Mesendoderm (in vitro differentiated cells): ENCODE measurements at regions not wholly inside any gene's neighbourhood (a gene's known extent, or its start where the extent isn't known, plus 50 kb on each side); places are given as distances from the start of the nearest gene placed in this dataset.

Source experiments
- DNase-seq: peaks from one replicate; pipeline ENCODE4 v3.0.0; 2013
- H2AK5ac ChIP-seq: 2 replicates; pipeline ENCODE4 v1.6.1; 2013; ENCODE audit warnings: low read length, inconsistent platforms
- H2BK120ac ChIP-seq: 2 replicates; pipeline ENCODE4 v1.6.1; 2013; ENCODE audit warnings: low read depth, mild to moderate bottlenecking, low read length, moderate library complexity, mixed read lengths
- H2BK15ac ChIP-seq: replicated peaks from 2 replicates; pipeline ENCODE4 v1.6.1; 2013; ENCODE audit warnings: low read depth, mild to moderate bottlenecking, moderate library complexity
- H2BK5ac ChIP-seq: 2 replicates; pipeline ENCODE4 v1.6.1; 2013; ENCODE audit warnings: low read length, inconsistent platforms
- H3K18ac ChIP-seq: 2 replicates; pipeline ENCODE4 v1.6.1; 2013; ENCODE audit warnings: mild to moderate bottlenecking, low read length, mixed read lengths
- H3K23ac ChIP-seq: one replicate; pipeline ENCODE4 v1.6.1; 2013; ENCODE audit warnings: low read length
- H3K27ac ChIP-seq: 2 replicates; pipeline ENCODE4 v1.5.1; 2013; ENCODE audit warnings: low read depth, mild to moderate bottlenecking, inconsistent platforms, low read length, moderate library complexity
- H3K27me3 ChIP-seq: 2 replicates; pipeline ENCODE4 v1.6.1; 2013; ENCODE audit warnings: low read length, control low read depth, mild to moderate bottlenecking, inconsistent platforms; ENCODE audit not compliant: insufficient read depth, poor library complexity
- H3K36me3 ChIP-seq: 2 replicates; pipeline ENCODE4 v1.6.1; 2013; ENCODE audit warnings: low read length, inconsistent platforms; ENCODE audit not compliant: control insufficient read depth, insufficient read depth
- H3K4ac ChIP-seq: one replicate; pipeline ENCODE4 v1.6.1; 2013; ENCODE audit warnings: low read depth, mild to moderate bottlenecking, low read length, moderate library complexity
- H3K4me1 ChIP-seq: 2 replicates; pipeline ENCODE4 v1.6.1; 2013; ENCODE audit warnings: low read depth, low read length, inconsistent platforms; ENCODE audit not compliant: control insufficient read depth
- H3K4me2 ChIP-seq: 2 replicates; pipeline ENCODE4 v1.6.1; 2013; ENCODE audit warnings: low read length
- H3K4me3 ChIP-seq: 2 replicates; pipeline ENCODE4 v1.5.1; 2013; ENCODE audit warnings: mild to moderate bottlenecking, low read length
- H3K56ac ChIP-seq: one replicate; pipeline ENCODE4 v1.6.1; 2013; ENCODE audit warnings: low read length
- H3K79me1 ChIP-seq: 2 replicates; pipeline ENCODE4 v1.6.1; 2013; ENCODE audit warnings: low read length, inconsistent platforms
- H3K79me2 ChIP-seq: 2 replicates; pipeline ENCODE4 v1.6.1; 2013; ENCODE audit warnings: mild to moderate bottlenecking, low read length; ENCODE audit not compliant: control insufficient read depth, insufficient read depth
- H3K9ac ChIP-seq: 2 replicates; pipeline ENCODE4 v1.6.1; 2013; ENCODE audit warnings: low read length, inconsistent platforms
- H4K5ac ChIP-seq: one replicate; pipeline ENCODE4 v1.6.1; 2013; ENCODE audit warnings: low read length
- H4K8ac ChIP-seq: one replicate; pipeline ENCODE4 v1.6.1; 2013; ENCODE audit warnings: low read depth, mild to moderate bottlenecking, control low read depth, low read length, moderate library complexity
- WGBS: extraction: QIAGEN DNeasy Blood & Tissue Kit; methylation state at CpG from one replicate; pipeline ENCODE4 v1.1.7; 2013; ENCODE audit warnings: low lambda C conversion rate, missing lambda C conversion rate; ENCODE audit not compliant: insufficient coverage; ENCODE audit errors: extremely low coverage; 5-methylcytosine and 5-hydroxymethylcytosine counted together

- H3K9ac ChIP-seq: no peak overlapping the region
- H3K56ac ChIP-seq: no peak overlapping the region
- no peak overlapping the region for H2BK5ac ChIP-seq
- H3K79me2 ChIP-seq: no peaks in the 10 kb centered on the region
- H4K8ac ChIP-seq: no peak overlapping the region
- DNase-seq: peak; percentile 59
- H3K79me1 ChIP-seq: no peaks in the 10 kb centered on the region
- H3K27me3 ChIP-seq: no peaks in the 10 kb centered on the region
- WGBS: no CpG with 5 or more reads among the region's 37 CpGs
- H3K4me1 ChIP-seq: no peaks in the 10 kb centered on the region
- H4K5ac ChIP-seq: no peak overlapping the region
- no peak overlapping the region for H3K4me2 ChIP-seq
- no peaks in the 10 kb centered on the region for H3K36me3 ChIP-seq
- H2BK120ac ChIP-seq: no peak overlapping the region
- no peak overlapping the region for H3K27ac ChIP-seq
- H3K23ac ChIP-seq: no peak overlapping the region
- no peak overlapping the region for H2BK15ac ChIP-seq
- no peak overlapping the region for H2AK5ac ChIP-seq
- no peak overlapping the region for H3K4me3 ChIP-seq
- H3K4ac ChIP-seq: no peak overlapping the region
- no peak overlapping the region for H3K18ac ChIP-seq
Measured at GRCh38 chr2:128734521-128735295, 416.0 kb upstream of the HS6ST1 start.

DNA sequence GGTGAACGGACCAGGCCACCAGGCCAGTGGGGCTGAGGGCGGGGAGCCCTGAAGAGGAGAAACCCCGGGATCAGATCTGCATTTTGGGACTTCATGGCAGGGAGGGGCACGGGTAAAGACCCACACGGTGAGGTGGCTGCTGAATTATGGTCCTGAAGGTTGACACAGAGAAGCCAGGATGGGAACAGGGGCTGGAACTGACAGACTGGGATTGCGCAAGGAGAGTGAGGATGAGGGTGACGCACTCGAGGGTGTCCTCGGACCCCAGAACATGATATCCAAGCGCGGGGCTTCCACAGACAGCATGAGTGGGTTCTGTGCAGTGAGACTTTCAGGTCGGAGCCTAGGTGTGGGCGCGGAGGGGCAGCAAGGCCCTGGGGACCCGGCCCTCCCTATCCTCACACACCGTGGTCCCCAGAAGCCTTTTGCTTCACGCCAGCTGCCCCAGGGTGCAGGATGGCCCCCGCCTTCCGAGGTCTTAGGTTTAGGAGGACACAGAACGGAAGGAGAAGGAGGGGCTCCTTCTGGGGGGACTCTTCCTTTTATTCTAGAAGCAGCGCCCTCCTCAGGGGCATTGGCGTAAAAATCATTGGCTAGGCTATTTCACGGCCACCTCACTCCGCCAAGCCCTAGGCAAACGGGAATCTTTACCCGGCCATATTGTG lies 416.8 kb upstream of the HS6ST1 start:
- Histone ChIP-seq H4K8ac (no peak overlapping the region), H2AK5ac (no peak overlapping the region), H3K27me3 (no peaks in the 10 kb centered on the region), H3K4ac (no peak overlapping the region), H2BK5ac (no peak overlapping the region), H3K79me2 (no peaks in the 10 kb centered on the region), H3K4me2 (no peak overlapping the region), H3K23ac (no peak overlapping the region), H3K27ac (no peak overlapping the region), H3K56ac (no peak overlapping the region), H3K79me1 (no peaks in the 10 kb centered on the region), H3K4me1 (no peaks in the 10 kb centered on the region), H2BK15ac (no peak overlapping the region), H4K5ac (no peak overlapping the region), H3K18ac (no peak overlapping the region), H3K4me3 (no peak overlapping the region), H2BK120ac (no peak overlapping the region), H3K36me3 (no peaks in the 10 kb centered on the region), H3K9ac (no peak overlapping the region)
- DNase-seq: peak; percentile 22
- WGBS: no CpG with 5 or more reads among the region's 26 CpGs

DNA sequence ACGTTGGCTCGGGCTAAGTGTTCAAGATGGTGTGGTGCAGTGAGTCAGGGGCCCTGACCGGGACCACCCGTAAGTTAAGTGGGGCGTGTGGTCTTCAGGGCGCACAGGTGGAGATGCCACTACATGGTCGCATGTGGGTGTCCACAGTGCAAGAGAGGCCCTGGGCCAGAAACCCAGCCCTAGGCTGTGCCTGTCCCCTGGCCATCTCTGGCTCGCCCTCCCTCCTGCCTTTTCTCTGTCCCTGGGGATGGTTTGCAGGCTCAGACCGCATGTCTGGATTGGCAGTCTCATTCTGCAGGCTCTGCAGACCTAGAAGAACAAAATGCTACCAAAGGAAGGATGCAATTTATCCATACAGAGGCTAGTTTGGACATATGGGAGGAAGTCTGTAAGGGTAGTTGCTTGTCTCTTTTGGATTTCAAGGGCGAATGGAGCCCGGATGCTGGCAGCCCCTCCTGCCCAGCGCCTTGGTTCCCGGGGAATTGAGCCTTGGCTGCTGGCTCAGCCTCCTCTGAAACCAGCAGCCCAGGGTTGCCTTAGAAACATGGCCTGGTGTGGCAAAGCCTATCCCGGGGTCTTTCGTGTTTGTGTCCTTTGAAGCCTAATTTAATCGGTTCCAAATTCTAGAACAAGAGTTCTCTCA lies 417.5 kb upstream of the HS6ST1 start:
- H3K9ac ChIP-seq: no peak overlapping the region
- no peak overlapping the region for H4K5ac ChIP-seq
- no peak overlapping the region for H3K27ac ChIP-seq
- no peak overlapping the region for H4K8ac ChIP-seq
- H3K36me3 ChIP-seq: no peaks in the 10 kb centered on the region
- H3K23ac ChIP-seq: no peak overlapping the region
- H3K18ac ChIP-seq: no peak overlapping the region
- no peak overlapping the region for H3K56ac ChIP-seq
- H3K4me3 ChIP-seq: no peak overlapping the region
- no peaks in the 10 kb centered on the region for H3K79me2 ChIP-seq
- no peak overlapping the region for H3K4me2 ChIP-seq
- H2BK15ac ChIP-seq: no peak overlapping the region
- no peaks in the 10 kb centered on the region for H3K79me1 ChIP-seq
- WGBS: no CpG with 5 or more reads among the region's 16 CpGs
- H3K4me1 ChIP-seq: no peaks in the 10 kb centered on the region
- no peak overlapping the region for H2BK120ac ChIP-seq
- no peaks in the 10 kb centered on the region for H3K27me3 ChIP-seq
- H2BK5ac ChIP-seq: no peak overlapping the region
- no peak for DNase-seq
- no peak overlapping the region for H2AK5ac ChIP-seq
- H3K4ac ChIP-seq: no peak overlapping the region

- peak; percentile 86 for DNase-seq
- Histone ChIP-seq H3K79me2 (no peaks in the 10 kb centered on the region), H3K79me1 (no peaks in the 10 kb centered on the region), H3K4me1 (no peaks in the 10 kb centered on the region), H3K4me2 (no peak overlapping the region), H2BK5ac (no peak overlapping the region), H3K56ac (peak overlapping the region; percentile 42), H4K5ac (no peak overlapping the region), H3K27me3 (no peaks in the 10 kb centered on the region), H3K4me3 (no peak overlapping the region), H2AK5ac (no peak overlapping the region), H3K23ac (no peak overlapping the region), H3K27ac (no peak overlapping the region), H2BK120ac (no peak overlapping the region), H3K18ac (peak overlapping the region; percentile 5), H3K9ac (peak overlapping the region; percentile 20), H3K4ac (no peak overlapping the region), H2BK15ac (no peak overlapping the region), H3K36me3 (no peaks in the 10 kb centered on the region), H4K8ac (no peak overlapping the region)
- WGBS: no CpG with 5 or more reads among the region's 71 CpGs
Measured at GRCh38 chr2:128736689-128737545, 418.2 kb upstream of the HS6ST1 start.

GRCh38 chr2:128737546-128737826 lies 418.8 kb upstream of the HS6ST1 start:
- H4K5ac ChIP-seq: no peak overlapping the region
- no peak overlapping the region for H3K4ac ChIP-seq
- H2BK120ac ChIP-seq: no peak overlapping the region
- no peaks in the 10 kb centered on the region for H3K79me2 ChIP-seq
- no peak overlapping the region for H3K4me3 ChIP-seq
- no peaks in the 10 kb centered on the region for H3K27me3 ChIP-seq
- H3K23ac ChIP-seq: no peak overlapping the region
- H3K4me1 ChIP-seq: no peaks in the 10 kb centered on the region
- WGBS: no CpG with 5 or more reads among the region's 7 CpGs
- DNase-seq: no peak
- H3K79me1 ChIP-seq: no peaks in the 10 kb centered on the region
- no peak overlapping the region for H3K9ac ChIP-seq
- H3K18ac ChIP-seq: no peak overlapping the region
- no peak overlapping the region for H2BK5ac ChIP-seq
- no peak overlapping the region for H2AK5ac ChIP-seq
- no peak overlapping the region for H3K4me2 ChIP-seq
- no peak overlapping the region for H3K27ac ChIP-seq
- H2BK15ac ChIP-seq: no peak overlapping the region
- H4K8ac ChIP-seq: no peak overlapping the region
- H3K56ac ChIP-seq: peak overlapping the region; percentile 42
- no peaks in the 10 kb centered on the region for H3K36me3 ChIP-seq
